Transverse colon (tissue), 4 donors: ENCODE measurements at regions not wholly inside any gene's neighbourhood (a gene's known extent, or its start where the extent isn't known, plus 50 kb on each side); places are given as distances from the start of the nearest gene placed in this dataset.

ENCODE experiments used
- CTCF ChIP-seq, 5 experiments: fragments of 200-600 bp in 3 of 5; fragments of 450-650 bp in 2 of 5; sonication (generic) in 3 of 5; IDR thresholded peaks; 1 replicate in 2 of 5; 2 replicates in 3 of 5; pipeline ENCODE4 v1.5.1; 2016 to 2017; ENCODE audit warnings: antibody characterized with exemption in 5 of 5, inconsistent platforms in 3 of 5, mild to moderate bottlenecking in 2 of 5, moderate library complexity in 1 of 5
- EP300 ChIP-seq: sonication (generic); formaldehyde crosslinking; IDR thresholded peaks from one replicate; pipeline ENCODE4 v1.6.1; 2017; ENCODE audit warnings: antibody characterized with exemption, low read depth
- POLR2A ChIP-seq: fragments of 450-650 bp; IDR thresholded peaks from one replicate; pipeline ENCODE4 v1.6.1; 2016; ENCODE audit warnings: antibody characterized with exemption, mild to moderate bottlenecking, moderate library complexity
- POLR2AphosphoS5 ChIP-seq, 3 donors: sonication (generic); formaldehyde crosslinking; IDR thresholded peaks; one replicate each; pipeline ENCODE4 v1.6.1; 2016; ENCODE audit warnings: antibody characterized with exemption in 3 of 3

GRCh38 chr22:48906216-48906835 lies 921.3 kb downstream of the BRD1 start:
- no peak for TF ChIP-seq CTCF (IDR thresholded peaks at IDR 0.05)
- TF ChIP-seq POLR2A, result no peak
- TF ChIP-seq POLR2AphosphoS5 (IDR thresholded peaks at IDR 0.05), result no peak
- TF ChIP-seq EP300, result no peak
